ENCODE measurements at regions not wholly inside any gene's neighbourhood (a gene's known extent, or its start where the extent isn't known, plus 50 kb on each side); places are given as distances from the start of the nearest gene placed in this dataset.

DNA sequence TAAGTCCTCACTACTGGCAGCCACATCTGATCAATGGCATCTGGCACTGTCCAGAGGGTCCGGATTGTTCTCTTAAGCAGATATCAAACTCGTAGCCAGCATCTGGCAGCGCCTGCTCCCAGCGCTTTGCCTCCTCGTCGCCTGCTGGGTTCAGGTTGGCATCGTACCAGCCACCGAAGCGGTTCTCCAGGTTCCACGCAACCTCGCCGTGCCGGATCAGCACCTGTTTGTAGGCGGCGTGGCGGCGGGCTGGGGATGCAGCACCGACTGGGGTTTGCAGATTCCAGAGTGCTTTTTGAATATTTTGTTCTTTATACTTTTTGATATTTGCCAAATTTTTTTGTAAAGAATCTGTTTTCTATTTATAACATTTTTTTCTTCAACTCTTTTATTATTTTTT, 111.6 kb downstream of the NR2F2 start:
- no peak for TF ChIP-seq SUZ12 (IDR thresholded peaks at IDR 0.05; ENCODE audit: extremely low read depth, insufficient read depth, insufficient read length)
- no peak for TF ChIP-seq YY1 (IDR thresholded peaks at IDR 0.05; ENCODE audit: insufficient read depth, insufficient read length)
